Calu3 (cell line): ENCODE measurements at regions not wholly inside any gene's neighbourhood (a gene's known extent, or its start where the extent isn't known, plus 50 kb on each side); places are given as distances from the start of the nearest gene placed in this dataset.

Source experiments
- BruUV-seq: library from RNA; stranded (reverse); fragments of 400-500 nt; replicated peaks from 2 replicates; lab custom pipeline; 2021; lab: Mats Ljungman, UMichigan
- CTCF ChIA-PET: fragments of 300-600 bp; sonication (Branson Sonifier 250); formaldehyde crosslinking; loops from one replicate; lab custom pipeline; 2022; ENCODE audit warnings: antibody characterized with exemption; lab: Charles Lee
- DNase-seq: peaks from one replicate; pipeline ENCODE4 v3.0.0; 2022
- H3K27ac Mint-ChIP-seq: one replicate; pipeline ENCODE4 v1.8.0; 2022; ENCODE audit warnings: mixed read lengths; ENCODE audit not compliant: unreplicated experiment
- H3K27me3 Mint-ChIP-seq: one replicate; pipeline ENCODE4 v1.8.0; 2022; ENCODE audit warnings: mixed read lengths; ENCODE audit not compliant: unreplicated experiment
- H3K36me3 Mint-ChIP-seq: one replicate; pipeline ENCODE4 v1.8.0; 2022; ENCODE audit warnings: mild to moderate bottlenecking, moderate library complexity, mixed read lengths; ENCODE audit not compliant: insufficient read depth, unreplicated experiment
- H3K4me1 Mint-ChIP-seq: one replicate; pipeline ENCODE4 v1.8.0; 2022; ENCODE audit warnings: mild to moderate bottlenecking, low read depth, mixed read lengths; ENCODE audit not compliant: unreplicated experiment
- H3K4me3 Mint-ChIP-seq: one replicate; pipeline ENCODE4 v1.8.0; 2022; ENCODE audit warnings: mild to moderate bottlenecking, low read depth, moderate library complexity, mixed read lengths; ENCODE audit not compliant: unreplicated experiment
- H3K9me3 Mint-ChIP-seq: one replicate; pipeline ENCODE4 v1.8.0; 2022; ENCODE audit warnings: low read depth, mixed read lengths; ENCODE audit not compliant: unreplicated experiment
- CTCF ChIP-seq: fragments of 200-600 bp; IDR thresholded peaks from one replicate; pipeline ENCODE4 v1.8.0; 2022; ENCODE audit warnings: antibody characterized with exemption; ENCODE audit not compliant: unreplicated experiment
- intact Hi-C: fragments of 100-400 bp; cut with micrococcal nuclease; formaldehyde crosslinking; loops from one replicate; pipeline ENCODE4 v1.10.0; 2022; ENCODE audit not compliant: unreplicated experiment

- H3K4me3 Mint-ChIP-seq: no peak overlapping the region
- BruUV-seq: no TSS peak
- DNase-seq: no peak
- no peak overlapping the region for H3K27ac Mint-ChIP-seq
- CTCF ChIA-PET: no interaction called here
- no peaks in the 10 kb centered on the region for H3K4me1 Mint-ChIP-seq
- H3K9me3 Mint-ChIP-seq: no peaks in the 10 kb centered on the region
- intact Hi-C loops: no loop called here
- H3K27me3 Mint-ChIP-seq: no peaks in the 10 kb centered on the region
- no peaks in the 10 kb centered on the region for H3K36me3 Mint-ChIP-seq
- no peak for TF ChIP-seq CTCF
These were observed 50.1 kb upstream of the CMC1 start for GRCh38 chr3:28191363-28191762.
